ENCODE measurements at regions not wholly inside any gene's neighbourhood (a gene's known extent, or its start where the extent isn't known, plus 50 kb on each side); places are given as distances from the start of the nearest gene placed in this dataset.
"Not testable (repeated sequence)": the region's sequence is repeated elsewhere in the genome, so short reads cannot be mapped to it uniquely, and the experiment has no call there.

DNA sequence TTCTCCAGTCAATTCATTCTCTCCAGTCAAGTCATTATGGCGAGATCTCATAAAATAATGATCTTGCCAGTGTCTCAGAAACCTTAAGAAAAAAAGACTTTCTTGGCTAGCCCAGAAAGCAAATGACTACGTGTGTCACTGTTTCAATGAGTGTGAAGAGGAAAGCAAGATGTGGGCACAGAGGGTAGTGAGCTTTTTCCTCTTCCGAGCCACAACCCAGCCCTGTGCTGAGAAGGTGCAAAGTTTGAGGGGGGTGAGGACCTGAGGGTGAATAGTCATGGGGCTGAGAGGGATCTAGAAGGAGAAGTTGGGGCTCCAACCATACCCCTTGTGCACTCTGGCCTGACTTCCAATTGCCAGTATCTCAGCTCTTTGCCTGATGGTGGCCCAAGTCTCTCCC lies 85.6 kb upstream of the EGFL6 start:
- no peak overlapping the region for H3K4me3 ChIP-seq
- H3K36me3 ChIP-seq: no peaks in the 10 kb centered on the region
- H3K9me3 ChIP-seq: no peaks in the 10 kb centered on the region
- DNase-seq: no peak
- no peaks in the 10 kb centered on the region for H3K27me3 ChIP-seq

DNA sequence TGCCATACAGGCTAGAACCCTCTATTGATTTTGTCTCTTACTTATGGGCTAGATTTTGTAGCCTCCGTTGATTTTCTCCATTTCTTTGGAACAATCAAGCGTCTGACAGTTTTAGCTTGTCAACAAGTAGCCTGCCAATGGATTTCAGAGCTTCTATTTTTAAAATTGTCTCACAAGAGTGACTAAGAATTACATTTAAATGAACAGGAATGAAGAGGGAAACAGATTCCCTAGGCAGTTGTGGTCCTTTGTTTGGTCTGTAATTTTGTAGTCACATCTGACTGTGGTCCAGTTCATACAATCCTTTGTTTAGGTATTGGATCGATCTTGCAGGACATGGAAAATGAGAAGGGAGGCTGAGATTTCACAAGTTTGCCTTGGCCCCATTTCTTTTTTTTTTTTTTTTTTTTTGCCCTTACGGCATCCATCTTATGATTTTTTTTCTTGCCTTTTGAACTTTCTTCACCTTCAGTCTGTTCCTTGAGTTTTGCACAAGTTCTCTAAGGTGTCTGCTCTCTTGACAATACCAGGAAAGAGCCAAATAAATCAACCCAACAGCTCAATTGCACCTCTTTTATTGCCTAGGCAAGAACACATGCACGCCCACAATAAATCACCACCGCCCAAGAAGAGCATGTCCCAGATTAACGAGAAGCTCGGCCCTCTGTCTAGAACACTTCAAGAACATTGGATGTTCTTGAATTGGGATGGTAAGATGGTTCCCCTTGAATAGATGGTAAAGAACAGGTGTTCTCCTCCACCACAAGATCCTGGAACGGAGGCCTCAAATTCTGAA lies 86.5 kb upstream of the EGFL6 start:
- no peaks in the 10 kb centered on the region for H3K36me3 ChIP-seq
- H3K9me3 ChIP-seq: no peaks in the 10 kb centered on the region
- no peaks in the 10 kb centered on the region for H3K27me3 ChIP-seq
- no peak for DNase-seq
- no peak overlapping the region for H3K4me3 ChIP-seq

DNA sequence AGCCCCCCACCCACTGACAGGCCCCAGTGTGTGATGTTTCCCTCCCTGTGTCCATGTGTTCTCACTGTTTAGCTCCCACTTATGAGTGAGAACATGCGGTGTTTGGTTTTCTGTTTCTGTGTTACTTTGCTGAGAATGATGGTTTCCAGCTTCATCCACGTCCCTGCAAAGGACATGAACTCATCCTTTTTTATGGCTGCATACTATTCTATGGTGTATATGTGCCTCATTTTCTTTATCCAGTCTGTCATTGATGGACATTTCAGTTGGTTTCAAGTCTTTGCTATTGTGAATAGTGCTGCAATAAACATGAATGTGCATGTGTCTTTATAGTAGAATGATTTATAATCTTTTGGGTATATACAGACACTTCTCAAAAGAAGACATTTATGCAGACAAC lies 88.6 kb upstream of the EGFL6 start:
- H3K4me3 ChIP-seq, DNase-seq, H3K36me3 ChIP-seq, H3K9me3 ChIP-seq, H3K27me3 ChIP-seq: not testable (repeated sequence)

DNA sequence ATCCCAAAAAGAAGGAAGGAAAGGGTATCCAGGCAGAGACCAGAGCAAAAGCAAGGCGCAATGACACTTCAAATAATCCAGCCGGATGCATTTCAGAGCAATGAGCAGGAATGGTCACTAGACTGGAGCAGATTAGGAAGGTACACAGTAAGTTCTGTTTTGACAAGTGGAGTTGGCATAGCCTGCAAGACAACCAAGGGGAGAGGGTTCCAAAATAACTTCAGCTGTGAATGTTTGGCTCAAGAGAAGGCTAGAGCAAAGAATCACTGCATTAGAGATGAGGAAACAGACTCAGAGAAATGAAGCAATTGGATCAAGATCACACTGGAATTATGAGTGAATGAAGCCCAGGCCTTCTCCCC lies 90.0 kb upstream of the EGFL6 start:
- Histone ChIP-seq H3K27me3 (no peaks in the 10 kb centered on the region), H3K36me3 (no peaks in the 10 kb centered on the region), H3K4me3 (no peak overlapping the region), H3K9me3 (no peaks in the 10 kb centered on the region)
- DNase-seq: no peak

DNA sequence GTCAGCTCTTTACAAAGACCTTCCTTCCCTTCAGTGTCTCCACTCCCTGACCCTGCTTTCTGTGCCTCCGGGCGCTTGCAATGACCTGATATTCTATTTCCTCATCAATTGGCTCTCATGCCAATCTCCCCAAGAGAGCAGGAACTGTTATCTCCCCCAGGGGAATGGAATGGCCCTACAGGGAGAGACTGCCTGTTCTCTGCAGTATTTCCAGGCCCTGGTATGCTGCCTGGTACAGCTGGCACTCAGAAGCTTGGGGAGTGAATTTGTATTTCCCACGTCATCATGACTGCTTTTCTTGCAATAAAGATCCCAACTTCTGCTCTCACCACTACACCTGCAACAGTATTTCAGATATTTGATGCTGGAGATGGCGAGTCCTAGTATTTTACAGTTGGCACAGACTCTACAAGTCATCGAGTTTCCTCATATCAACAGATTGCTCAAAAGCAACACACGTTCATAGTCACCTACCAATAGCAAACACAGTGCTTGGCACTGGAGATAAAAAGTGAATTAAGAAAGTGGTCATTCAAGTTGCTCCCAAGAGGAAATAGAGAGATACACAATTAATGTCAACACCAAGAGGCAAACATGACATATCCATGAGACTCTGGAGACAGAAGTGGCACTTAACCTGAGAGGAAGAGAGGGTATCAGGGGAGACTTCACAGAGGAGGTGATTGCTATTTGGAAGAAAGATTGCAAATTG lies 90.5 kb upstream of the EGFL6 start:
- Histone ChIP-seq H3K4me3 (no peak overlapping the region), H3K9me3 (no peaks in the 10 kb centered on the region), H3K27me3 (no peaks in the 10 kb centered on the region), H3K36me3 (no peaks in the 10 kb centered on the region)
- DNase-seq: no peak

DNA sequence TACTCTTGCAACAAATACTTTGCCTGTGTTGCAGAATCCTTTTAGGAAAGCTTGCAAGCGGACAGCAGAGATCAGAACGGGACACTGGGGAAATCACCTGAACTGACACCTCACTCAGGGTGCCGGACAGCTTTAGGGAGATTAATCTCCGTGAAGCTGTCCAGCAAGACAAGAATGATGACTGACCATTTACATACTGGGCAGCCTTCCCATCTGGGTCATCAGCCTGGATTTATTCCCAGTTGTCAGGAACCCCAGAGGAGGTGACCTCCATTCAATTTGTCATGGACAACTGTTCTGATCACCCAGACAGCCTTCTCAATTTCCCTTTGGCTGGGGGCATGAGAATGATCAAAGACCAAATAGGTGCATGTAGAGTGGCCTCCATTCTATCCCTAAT lies 93.0 kb upstream of the EGFL6 start:
- no peaks in the 10 kb centered on the region for H3K27me3 ChIP-seq
- no peak for DNase-seq
- no peaks in the 10 kb centered on the region for H3K36me3 ChIP-seq
- H3K9me3 ChIP-seq: no peaks in the 10 kb centered on the region
- no peak overlapping the region for H3K4me3 ChIP-seq

DNA sequence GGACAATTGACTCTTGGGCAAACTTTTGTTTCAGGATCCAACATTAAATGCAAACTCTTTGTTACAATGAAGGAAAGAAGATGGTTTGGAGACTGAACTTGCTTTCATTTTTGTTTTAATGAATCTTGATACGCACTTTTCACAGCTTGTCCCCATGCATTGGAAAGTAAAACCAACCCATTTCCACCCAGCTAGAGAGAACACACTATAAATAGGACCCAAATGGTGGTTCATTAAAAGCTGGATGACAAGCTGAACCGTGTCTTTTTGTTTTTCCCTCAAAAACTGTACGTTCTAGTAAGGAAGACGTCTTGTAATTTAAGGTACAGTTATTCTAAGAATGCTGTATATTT lies 95.3 kb upstream of the EGFL6 start:
- H3K27me3 ChIP-seq: no peaks in the 10 kb centered on the region
- no peak overlapping the region for H3K4me3 ChIP-seq
- no peaks in the 10 kb centered on the region for H3K9me3 ChIP-seq
- no peaks in the 10 kb centered on the region for H3K36me3 ChIP-seq
- no peak for DNase-seq

DNA sequence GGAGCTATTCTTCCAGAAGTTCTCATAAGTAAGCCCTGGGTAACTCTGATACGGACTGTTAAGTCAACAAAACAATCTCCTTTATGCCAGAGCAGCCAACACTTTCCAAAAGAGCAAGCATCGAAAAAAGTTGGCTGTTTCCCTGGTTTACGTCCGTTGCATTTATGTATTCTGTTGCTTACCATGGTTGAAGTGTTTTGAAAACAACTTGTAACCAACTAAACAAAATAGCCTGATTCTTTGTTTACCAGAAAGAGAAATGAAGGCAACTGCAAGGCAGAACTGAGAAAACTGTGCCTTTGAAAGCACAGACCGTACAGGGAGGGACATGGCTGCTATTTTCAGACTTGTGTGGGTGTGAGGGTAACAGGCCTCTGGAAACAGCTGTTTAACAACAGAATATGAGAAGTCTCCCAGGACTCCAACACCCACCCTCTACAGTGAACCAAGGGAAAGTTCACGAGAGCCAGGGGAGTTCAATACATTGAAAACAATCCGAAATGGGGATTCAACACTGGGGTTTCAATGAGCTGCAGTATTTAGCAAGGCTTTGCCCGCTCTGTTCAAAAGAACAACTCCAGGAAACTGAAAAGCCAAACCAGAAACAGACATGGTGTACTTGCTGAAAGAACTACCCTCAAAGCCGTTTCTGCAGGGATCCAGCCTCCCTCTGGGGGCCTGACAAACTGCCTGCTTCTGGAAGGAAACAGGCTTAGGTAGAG lies 95.8 kb upstream of the EGFL6 start:
- Histone ChIP-seq H3K4me3 (no peak overlapping the region), H3K36me3 (no peaks in the 10 kb centered on the region), H3K9me3 (no peaks in the 10 kb centered on the region), H3K27me3 (no peaks in the 10 kb centered on the region)
- DNase-seq: no peak

DNA sequence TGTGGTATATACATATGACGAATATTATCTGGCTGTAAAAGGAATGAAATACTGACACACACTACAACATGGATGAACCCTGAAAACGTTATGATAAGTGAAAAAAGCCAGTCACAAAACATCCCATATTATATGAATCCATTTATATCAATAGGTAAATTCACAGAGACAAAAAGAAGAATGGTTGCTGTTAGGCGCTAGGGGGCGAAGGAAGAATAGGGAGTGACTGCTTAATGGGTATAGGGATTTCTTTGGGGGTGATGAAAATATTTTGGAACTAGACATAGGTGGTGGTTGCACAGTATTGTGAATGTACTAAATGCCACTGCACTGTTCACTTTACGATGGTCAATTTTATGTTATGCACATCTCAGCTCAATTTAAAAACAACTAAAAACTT lies 96.4 kb upstream of the EGFL6 start:
- no peaks in the 10 kb centered on the region for H3K36me3 ChIP-seq
- no peak overlapping the region for H3K4me3 ChIP-seq
- H3K9me3 ChIP-seq: no peaks in the 10 kb centered on the region
- no peaks in the 10 kb centered on the region for H3K27me3 ChIP-seq
- DNase-seq: no peak

DNA sequence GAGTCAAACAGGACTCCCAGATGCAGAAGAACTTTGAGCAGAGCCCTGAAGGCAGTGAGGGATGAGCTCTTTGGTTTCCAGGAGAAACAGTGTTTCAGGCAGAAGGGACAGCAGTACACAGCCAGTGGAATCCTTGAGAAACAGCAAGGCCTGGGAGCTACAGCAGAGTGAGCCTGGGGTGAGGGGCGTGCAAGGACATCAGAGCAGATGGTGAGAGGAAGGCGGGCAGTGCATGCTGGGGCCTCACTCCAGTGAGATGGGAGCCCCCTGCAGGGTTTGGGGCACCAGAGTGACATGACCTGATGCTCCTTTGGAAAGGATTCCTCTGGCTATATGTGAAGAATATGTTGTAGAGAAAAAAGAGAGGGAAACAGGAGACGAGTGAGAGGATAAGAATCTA lies 98.1 kb upstream of the EGFL6 start:
- H3K4me3 ChIP-seq: no peak overlapping the region
- no peaks in the 10 kb centered on the region for H3K9me3 ChIP-seq
- H3K36me3 ChIP-seq: no peaks in the 10 kb centered on the region
- no peaks in the 10 kb centered on the region for H3K27me3 ChIP-seq
- no peak for DNase-seq

DNA sequence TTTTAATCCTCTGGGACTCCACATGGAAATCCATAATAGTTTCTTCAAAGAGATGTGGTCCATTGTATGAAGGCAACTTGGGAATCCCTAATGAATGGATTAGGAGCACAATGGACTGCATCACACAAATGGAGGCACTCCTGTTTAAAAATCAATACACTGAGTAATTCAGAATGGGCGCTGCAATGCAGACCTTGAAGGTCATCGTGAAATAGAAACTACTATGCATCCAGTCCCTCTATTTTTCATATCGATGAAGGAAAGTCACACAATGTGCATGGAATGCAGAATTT lies 98.8 kb upstream of the EGFL6 start:
- Histone ChIP-seq H3K27me3 (no peaks in the 10 kb centered on the region), H3K9me3 (no peaks in the 10 kb centered on the region), H3K36me3 (no peaks in the 10 kb centered on the region), H3K4me3 (no peak overlapping the region)
- DNase-seq: no peak

DNA sequence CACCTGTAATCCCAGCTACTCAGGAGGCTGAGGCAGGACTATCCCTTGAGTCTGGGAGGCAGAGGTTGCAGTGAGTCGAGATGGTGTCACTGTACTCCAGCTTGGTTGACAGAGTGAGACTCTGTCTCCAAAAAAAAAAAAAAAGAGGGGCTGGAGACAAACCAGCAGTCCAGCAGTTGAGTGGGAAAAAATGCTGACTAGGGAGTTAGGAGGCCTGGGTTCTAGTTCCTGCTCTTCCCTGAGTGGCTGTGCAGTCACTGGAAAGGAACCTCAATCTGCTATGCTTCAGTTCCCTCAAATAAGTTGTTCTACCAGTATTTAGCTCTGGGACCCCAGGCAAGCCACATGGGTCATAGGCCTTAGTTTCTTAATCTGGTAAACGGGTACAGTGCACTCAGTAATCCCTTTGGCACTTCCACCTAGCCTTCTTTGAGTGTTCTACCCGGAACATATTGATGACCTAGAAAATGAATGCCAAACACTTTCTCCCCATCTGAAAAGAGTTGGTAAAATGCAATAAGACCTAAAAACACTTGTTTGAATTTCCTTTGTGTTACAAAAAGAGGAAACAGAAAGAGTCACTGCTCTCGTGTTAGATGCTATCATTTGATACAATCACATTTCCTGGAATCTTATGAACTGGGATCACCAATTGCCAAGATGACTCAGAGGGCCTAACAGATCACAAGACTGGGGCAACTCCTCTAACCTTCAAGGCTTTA lies 99.3 kb upstream of the EGFL6 start:
- Histone ChIP-seq H3K9me3 (no peaks in the 10 kb centered on the region), H3K4me3 (no peak overlapping the region), H3K36me3 (no peaks in the 10 kb centered on the region), H3K27me3 (no peaks in the 10 kb centered on the region)
- peak; percentile 20 for DNase-seq

DNA sequence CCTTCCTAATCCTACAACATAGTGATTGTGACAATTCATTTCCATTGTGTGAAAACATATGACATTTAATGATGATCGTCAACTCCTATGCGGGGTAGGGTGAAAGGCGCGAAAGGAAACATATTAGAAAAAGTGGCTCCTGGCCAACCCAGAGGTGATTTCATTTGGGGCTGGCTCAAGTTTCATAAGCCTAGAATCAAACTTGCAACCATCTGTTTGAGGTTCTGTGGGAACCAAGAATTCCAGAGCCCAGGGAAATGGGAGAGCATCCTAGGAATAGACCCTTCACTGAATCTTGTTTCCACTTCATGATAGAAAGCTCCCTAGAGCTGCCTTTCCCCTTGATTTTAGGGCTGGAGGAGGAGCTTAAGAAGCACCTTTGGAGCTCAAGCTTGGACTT lies 101.3 kb upstream of the EGFL6 start:
- DNase-seq: no peak
- Histone ChIP-seq H3K4me3 (no peak overlapping the region), H3K27me3 (no peaks in the 10 kb centered on the region), H3K36me3 (no peaks in the 10 kb centered on the region), H3K9me3 (no peaks in the 10 kb centered on the region)

DNA sequence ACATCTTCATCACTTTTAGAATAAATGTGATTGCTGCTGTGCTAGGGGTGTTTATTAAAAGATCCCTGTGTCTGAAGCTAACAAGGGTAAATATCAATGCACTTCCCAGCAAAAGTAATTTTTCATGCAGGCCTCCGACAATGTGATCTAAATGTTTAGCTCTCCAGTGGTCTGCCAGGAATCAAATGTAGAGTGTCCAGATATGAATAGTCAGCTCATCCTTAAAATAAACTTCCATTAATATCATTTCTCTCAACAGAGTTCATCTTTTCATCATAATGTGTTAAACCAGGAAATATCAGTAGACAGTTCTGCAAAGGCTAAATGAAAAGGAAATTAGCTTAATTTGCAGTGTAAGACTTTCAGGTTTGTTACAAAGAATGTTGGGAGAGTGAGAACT lies 102.2 kb upstream of the EGFL6 start:
- no peak for DNase-seq
- no peaks in the 10 kb centered on the region for H3K27me3 ChIP-seq
- H3K4me3 ChIP-seq: no peak overlapping the region
- no peaks in the 10 kb centered on the region for H3K36me3 ChIP-seq
- no peaks in the 10 kb centered on the region; the same call in 1 of the 2 replicates for H3K9me3 ChIP-seq

DNA sequence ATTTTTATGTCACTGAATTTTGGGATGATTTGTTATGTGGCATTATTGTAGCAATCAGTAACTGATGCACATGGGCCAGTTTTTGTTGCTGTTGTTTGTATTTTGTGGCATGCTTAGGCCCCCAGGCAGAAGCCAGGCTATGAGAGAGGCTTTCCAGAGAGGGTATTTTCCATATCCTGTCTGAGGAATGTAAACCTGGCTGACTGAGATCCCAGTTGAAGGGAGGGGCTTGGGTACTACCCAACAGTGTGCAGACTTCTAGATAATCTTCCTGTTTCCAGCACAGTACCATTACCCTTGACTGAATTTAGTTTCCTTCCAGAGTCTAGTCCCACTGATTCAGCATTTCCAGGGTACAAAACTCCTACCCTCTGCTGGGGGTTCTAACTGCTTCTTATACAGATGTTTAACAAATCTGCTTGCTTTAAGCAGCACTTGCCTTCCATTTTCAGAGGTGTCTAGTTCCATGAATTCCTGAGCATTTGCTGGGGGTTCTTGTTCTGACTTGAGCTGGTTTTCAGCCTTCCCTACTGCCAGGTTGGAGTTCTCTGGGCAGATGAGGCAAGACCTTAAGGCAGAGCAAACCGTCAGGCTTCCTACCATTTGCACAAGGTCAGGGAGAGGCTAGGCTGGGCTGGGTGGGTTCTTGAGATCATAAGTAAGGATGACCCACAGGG lies 104.7 kb upstream of the EGFL6 start:
- no peak for DNase-seq

DNA sequence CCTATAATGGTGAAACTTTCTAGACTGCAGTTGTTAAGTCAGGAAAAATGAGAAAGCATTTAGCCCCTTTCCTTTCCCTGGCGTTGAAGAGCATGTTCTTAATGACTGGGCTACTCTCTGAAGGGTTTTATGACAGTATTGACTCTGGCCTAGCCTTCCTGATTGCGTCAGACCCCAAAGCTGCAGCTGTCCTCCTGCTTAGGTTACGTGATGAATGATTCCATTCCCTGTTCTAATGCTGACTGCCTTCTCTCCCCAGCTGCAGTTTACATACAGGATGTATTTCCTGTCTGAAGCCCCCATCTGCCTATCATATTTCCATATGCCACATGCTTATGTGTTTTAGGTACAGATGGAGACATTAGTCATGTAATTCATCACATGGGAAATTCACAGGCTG lies 105.8 kb upstream of the EGFL6 start:
- peak; percentile 17 for DNase-seq
- no peaks in the 10 kb centered on the region; the same call in 1 of the 2 replicates for H3K9me3 ChIP-seq

More for the DNA sequence above, 104.7 kb upstream of the EGFL6 start:
- Histone ChIP-seq H3K9me3 (no peaks in the 10 kb centered on the region; the same call in 1 of the 2 replicates), H3K27me3 (no peaks in the 10 kb centered on the region), H3K36me3 (no peaks in the 10 kb centered on the region), H3K4me3 (no peak overlapping the region)

DNA sequence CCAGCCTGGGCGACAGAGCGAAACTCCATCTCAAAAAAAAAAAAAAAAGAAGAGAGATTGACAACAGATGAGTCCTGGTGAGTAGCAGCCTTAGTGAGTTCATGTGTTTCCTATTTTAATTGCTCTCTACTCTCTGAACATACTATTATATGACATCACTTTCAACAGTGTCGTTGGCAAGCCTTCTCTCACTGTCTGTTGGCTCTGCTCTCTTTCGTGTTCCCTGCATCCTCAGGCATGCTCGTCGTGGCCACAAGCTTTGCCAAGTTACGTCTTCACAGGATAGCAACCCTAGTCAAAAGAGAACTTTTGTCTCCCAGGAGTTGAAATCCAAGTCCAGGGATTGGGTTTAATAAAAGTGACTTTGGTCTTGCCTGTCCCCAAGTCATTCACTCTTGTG lies 117.1 kb upstream of the EGFL6 start:
- no peak for DNase-seq
- no peaks in the 10 kb centered on the region for H3K27me3 ChIP-seq
- no peak overlapping the region for H3K4me3 ChIP-seq
- no peaks in the 10 kb centered on the region for H3K36me3 ChIP-seq
- H3K9me3 ChIP-seq: no peaks in the 10 kb centered on the region

More for the DNA sequence above, 105.8 kb upstream of the EGFL6 start:
- Histone ChIP-seq H3K36me3 (no peaks in the 10 kb centered on the region), H3K4me3 (no peak overlapping the region), H3K27me3 (no peaks in the 10 kb centered on the region)

Measured in MG63 (cell line).